Thyroid gland (tissue), 4 donors: ENCODE measurements at regions not wholly inside any gene's neighbourhood (a gene's known extent, or its start where the extent isn't known, plus 50 kb on each side); places are given as distances from the start of the nearest gene placed in this dataset.

Source experiments
- DNase-seq, 2 donors: peaks; one replicate each; pipeline ENCODE4 v3.0.0-alpha.2; 2019
- H3K27ac ChIP-seq, 3 donors: fragments of 200-600 bp; sonication (generic); 1 replicate in 2 of 3; 2 replicates in 1 of 3; pipeline ENCODE4 v1.5.1; 2016 to 2019; ENCODE audit warnings: mild to moderate bottlenecking in 1 of 3, moderate library complexity in 1 of 3
- H3K27me3 ChIP-seq: fragments of 200-600 bp; sonication (generic); one replicate; pipeline ENCODE4 v1.5.1; 2019
- H3K36me3 ChIP-seq, 2 donors: fragments of 200-600 bp; sonication (generic); one replicate each; pipeline ENCODE4 v1.5.1; 2016 to 2019
- H3K4me1 ChIP-seq, 2 donors: fragments of 200-600 bp; sonication (generic); one replicate each; pipeline ENCODE4 v1.5.1; 2017 to 2019
- H3K4me3 ChIP-seq, 3 donors: fragments of 200-600 bp; sonication (generic); replicated peaks in 1 of 3; 1 replicate in 2 of 3; 2 replicates in 1 of 3; pipeline ENCODE4 v1.5.1; 2016; ENCODE audit warnings: mild to moderate bottlenecking in 1 of 3
- H3K9me3 ChIP-seq: fragments of 200-600 bp; sonication (generic); one replicate; pipeline ENCODE4 v1.5.1; 2017
- CTCF ChIP-seq, 6 experiments: fragments of 200-600 bp in 3 of 6; fragments of 450-650 bp in 3 of 6; sonication (generic) in 3 of 6; IDR thresholded peaks; one replicate each; pipeline ENCODE4 v1.5.1; 2016 to 2019; ENCODE audit warnings: antibody characterized with exemption in 6 of 6, mild to moderate bottlenecking in 2 of 6, inconsistent platforms in 1 of 6, moderate library complexity in 1 of 6
- POLR2A ChIP-seq, 2 donors: fragments of 450-650 bp; IDR thresholded peaks; one replicate each; pipeline ENCODE4 v1.6.1; 2017; ENCODE audit warnings: antibody characterized with exemption in 2 of 2, mild to moderate bottlenecking in 2 of 2, moderate library complexity in 1 of 2
- WGBS, 2 donors: methylation state at CpG; one replicate each; pipeline ENCODE4 v1.1.5; 2017; 5-methylcytosine and 5-hydroxymethylcytosine counted together
- intact Hi-C: fragments of 100-400 bp; cut with DNase I; formaldehyde crosslinking; loops from one replicate; pipeline ENCODE4 v1.15.1; 2023

GRCh38 chr9:120236596-120236995 is 343.4 kb downstream of the CDK5RAP2 start:
- intact Hi-C loops: loop anchor here (10.0 kb wide), 2 partner anchors 52 to 58 kb away; no protein-coding TSS in a partner anchor
- TF ChIP-seq CTCF (IDR thresholded peaks at IDR 0.05) (no peak), POLR2A (IDR thresholded peaks at IDR 0.05) (no peak)
- Histone ChIP-seq H3K4me3 (no peak overlapping the region), H3K27me3 (no peaks in the 10 kb centered on the region), H3K4me1 (no peaks in the 10 kb centered on the region), H3K9me3 (no peaks in the 10 kb centered on the region), H3K36me3 (no peaks in the 10 kb centered on the region), H3K27ac (no peak overlapping the region)
- 85 to 92% methylated on average over 1 of the region's 1 CpG for WGBS, 2 donors
- no peak for DNase-seq

DNA sequence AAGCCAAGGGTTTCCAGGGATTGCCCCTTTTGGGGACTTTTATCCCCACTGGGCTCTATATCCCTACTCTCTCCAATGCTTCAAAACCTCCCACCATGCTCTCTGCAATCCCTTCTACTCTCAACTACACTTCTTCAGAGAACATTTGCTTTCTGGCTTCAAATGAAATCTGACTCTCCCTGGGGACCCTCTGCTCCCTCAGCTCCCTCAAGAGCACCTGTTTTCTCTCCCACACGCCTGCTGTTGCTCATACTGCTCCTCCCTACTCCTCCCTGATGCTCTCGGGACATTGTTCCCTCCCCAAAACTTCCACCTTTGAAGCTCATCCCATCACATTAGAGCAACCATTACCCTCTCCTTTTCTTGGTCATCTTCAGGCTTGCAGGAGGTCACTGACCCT is 344.9 kb downstream of the CDK5RAP2 start:
- Histone ChIP-seq H3K27me3 (no peaks in the 10 kb centered on the region), H3K4me1 (no peaks in the 10 kb centered on the region), H3K9me3 (no peaks in the 10 kb centered on the region), H3K4me3 (no peak overlapping the region), H3K27ac (no peak overlapping the region), H3K36me3 (no peaks in the 10 kb centered on the region)
- intact Hi-C loops: loop anchor here (10.0 kb wide), 2 partner anchors 50 to 60 kb away; no protein-coding TSS in a partner anchor
- TF ChIP-seq POLR2A (IDR thresholded peaks at IDR 0.05) (no peak), CTCF (IDR thresholded peaks at IDR 0.05) (no peak)
- DNase-seq: no peak
- 49 to 54% methylated on average over 2 of the region's 2 CpGs for WGBS, 2 donors

- H3K4me1 ChIP-seq: no peaks in the 10 kb centered on the region
- H3K9me3 ChIP-seq: no peaks in the 10 kb centered on the region
- intact Hi-C loops: loop anchor here (10.0 kb wide), 2 partner anchors 45 to 65 kb away; no protein-coding TSS in a partner anchor
- no peak for TF ChIP-seq POLR2A (IDR thresholded peaks at IDR 0.05)
- TF ChIP-seq CTCF (IDR thresholded peaks at IDR 0.05): no peak
- WGBS, 2 donors: 92 to 93% methylated on average over 2 of the region's 2 CpGs
- H3K27me3 ChIP-seq: no peaks in the 10 kb centered on the region
- no peak for DNase-seq
- no peak overlapping the region for H3K27ac ChIP-seq
- no peak overlapping the region for H3K4me3 ChIP-seq
- H3K36me3 ChIP-seq: no peaks in the 10 kb centered on the region
These were observed 349.7 kb downstream of the CDK5RAP2 start for GRCh38 chr9:120230227-120230626.

GRCh38 chr9:120221844-120222243 is 358.1 kb downstream of the CDK5RAP2 start:
- Histone ChIP-seq H3K27me3 (no peaks in the 10 kb centered on the region), H3K36me3 (no peaks in the 10 kb centered on the region), H3K4me1 (no peaks in the 10 kb centered on the region), H3K27ac (no peak overlapping the region), H3K9me3 (no peaks in the 10 kb centered on the region), H3K4me3 (no peak overlapping the region)
- intact Hi-C loops: no loop called here
- 23 to 39% methylated on average over 3 of the region's 3 CpGs for WGBS, 2 donors
- TF ChIP-seq CTCF (IDR thresholded peaks at IDR 0.05) (no peak), POLR2A (IDR thresholded peaks at IDR 0.05) (no peak)
- DNase-seq: no peak

DNA sequence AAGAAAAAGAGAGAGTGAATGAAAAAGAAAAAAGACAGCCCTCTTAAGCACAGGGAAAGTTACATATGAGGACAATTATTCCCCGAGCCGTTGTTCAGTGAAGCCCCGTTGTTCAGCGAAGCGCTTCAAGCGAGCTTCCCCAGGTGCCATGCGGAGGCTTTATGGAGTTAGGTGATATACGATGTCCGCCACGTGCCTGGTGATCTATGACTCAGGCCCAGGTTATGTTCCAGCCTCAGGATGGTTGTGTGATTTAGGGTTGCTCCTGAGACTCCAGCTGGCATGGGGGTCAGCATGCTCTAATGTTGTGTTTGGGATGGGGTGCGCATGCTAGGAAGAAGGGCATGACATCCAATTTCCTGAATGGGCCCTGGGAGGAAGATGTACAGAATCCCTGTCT is 365.6 kb downstream of the CDK5RAP2 start:
- H3K4me3 ChIP-seq: no peak overlapping the region
- WGBS, 2 donors: 79 to 83% methylated on average over 11 of the region's 11 CpGs

More for the DNA sequence above, 365.6 kb downstream of the CDK5RAP2 start:
- Histone ChIP-seq H3K9me3 (no peaks in the 10 kb centered on the region), H3K27ac (no peak overlapping the region), H3K4me1 (no peaks in the 10 kb centered on the region), H3K36me3 (no peaks in the 10 kb centered on the region), H3K27me3 (no peaks in the 10 kb centered on the region)
- no peak for DNase-seq
- intact Hi-C loops: no loop called here
- TF ChIP-seq POLR2A (IDR thresholded peaks at IDR 0.05): no peak
- no peak for TF ChIP-seq CTCF (IDR thresholded peaks at IDR 0.05)
